NCI-H82 (cell line): ENCODE measurements at regions not wholly inside any gene's neighbourhood (a gene's known extent, or its start where the extent isn't known, plus 50 kb on each side); places are given as distances from the start of the nearest gene placed in this dataset.

Experiments
- DNase-seq: peaks from one replicate; lab custom pipeline; 2025; lab: John Stamatoyannopoulos, UW

- no peak for DNase-seq
These were observed 79.3 kb upstream of the GLI2 start for GRCh38 chr2:120656273-120656950.

GRCh38 chr2:120658042-120658769 lies 77.5 kb upstream of the GLI2 start:
- DNase-seq, result no peak

- no peak for DNase-seq
These were observed 76.9 kb upstream of the GLI2 start for GRCh38 chr2:120658770-120659158.

GRCh38 chr2:120659275-120659977 lies 76.2 kb upstream of the GLI2 start:
- DNase-seq, result no peak

GRCh38 chr2:120660056-120660694 lies 75.5 kb upstream of the GLI2 start:
- no peak for DNase-seq

- no peak for DNase-seq
These were observed 74.8 kb upstream of the GLI2 start for GRCh38 chr2:120660771-120661459.

- peak; percentile 83 for DNase-seq
These were observed 74.1 kb upstream of the GLI2 start for GRCh38 chr2:120661551-120661950.

GRCh38 chr2:120662046-120662445 lies 73.6 kb upstream of the GLI2 start:
- no peak for DNase-seq

GRCh38 chr2:120662746-120663145 lies 72.9 kb upstream of the GLI2 start:
- DNase-seq, result no peak

GRCh38 chr2:120666433-120666832 lies 69.2 kb upstream of the GLI2 start:
- no peak for DNase-seq

- no peak for DNase-seq
These were observed 67.7 kb upstream of the GLI2 start for GRCh38 chr2:120667981-120668380.

GRCh38 chr2:120669121-120669952 lies 66.3 kb upstream of the GLI2 start:
- peak; percentile 73 for DNase-seq

- no peak for DNase-seq
These were observed 65.7 kb upstream of the GLI2 start for GRCh38 chr2:120669971-120670370.

GRCh38 chr2:120670371-120670770 lies 65.3 kb upstream of the GLI2 start:
- DNase-seq, result no peak

GRCh38 chr2:120670771-120671480 lies 64.7 kb upstream of the GLI2 start:
- no peak for DNase-seq

GRCh38 chr2:120672526-120673204 lies 63.0 kb upstream of the GLI2 start:
- no peak for DNase-seq

GRCh38 chr2:120673205-120673550 lies 62.5 kb upstream of the GLI2 start:
- no peak for DNase-seq

- no peak for DNase-seq
These were observed 62.1 kb upstream of the GLI2 start for GRCh38 chr2:120673571-120674061.

GRCh38 chr2:120674246-120675170 lies 61.2 kb upstream of the GLI2 start:
- DNase-seq, result no peak
